OCI-LY3 (cell line): ENCODE measurements at regions not wholly inside any gene's neighbourhood (a gene's known extent, or its start where the extent isn't known, plus 50 kb on each side); places are given as distances from the start of the nearest gene placed in this dataset.

Source experiments
- H2AFZ ChIP-seq: fragments of 200-600, 300-600 bp; shearing (Covaris generic); 2 replicates; pipeline ENCODE4 v1.6.0; 2014; ENCODE audit warnings: antibody characterized with exemption, low read depth, low read length
- H3K27ac ChIP-seq: fragments of 200-600, 300-600 bp; sonication (generic); 2 replicates; pipeline ENCODE4 v1.5.1; 2014; ENCODE audit warnings: mild to moderate bottlenecking, low read length, moderate library complexity, mixed read lengths
- H3K27me3 ChIP-seq: fragments of 200-600, 300-600 bp; sonication (generic); 2 replicates; pipeline ENCODE4 v1.6.1; 2014; ENCODE audit warnings: low read depth, low read length, mixed read lengths
- H3K36me3 ChIP-seq: fragments of 200-600, 300-600 bp; sonication (generic); replicated peaks from 2 replicates; pipeline ENCODE3; 2014; ENCODE audit warnings: low read depth, low read length, mixed read lengths
- H3K4me1 ChIP-seq: fragments of 300-600, 200-600 bp; sonication (generic); 2 replicates; pipeline ENCODE4 v1.6.1; 2014; ENCODE audit warnings: low read length, mixed read lengths
- H3K4me2 ChIP-seq: fragments of 200-600, 300-600 bp; sonication (generic); 2 replicates; pipeline ENCODE4 v1.6.1; 2014; ENCODE audit warnings: low read length, mixed read lengths
- H3K4me3 ChIP-seq: fragments of 300-600, 200-600 bp; sonication (generic); 2 replicates; pipeline ENCODE4 v1.5.1; 2014; ENCODE audit warnings: antibody characterized with exemption, mild to moderate bottlenecking, low read length, moderate library complexity
- H3K79me2 ChIP-seq: fragments of 300-600, 200-600 bp; shearing (Covaris generic); 2 replicates; pipeline ENCODE4 v1.6.1; 2014; ENCODE audit warnings: mild to moderate bottlenecking, low read length, mixed read lengths
- H3K9ac ChIP-seq: fragments of 300-600, 200-600 bp; shearing (Covaris generic); 2 replicates; pipeline ENCODE4 v1.6.0; 2014; ENCODE audit warnings: mild to moderate bottlenecking, low read length, moderate library complexity
- H3K9me3 ChIP-seq: fragments of 200-600, 300-600 bp; shearing (Covaris generic); 2 replicates; pipeline ENCODE4 v1.6.1; 2014; ENCODE audit warnings: low read length, mixed read lengths; ENCODE audit not compliant: insufficient read depth
- H4K20me1 ChIP-seq: fragments of 200-600, 300-600 bp; sonication (generic); 2 replicates; pipeline ENCODE4 v1.6.1; 2016; ENCODE audit warnings: low read length, mixed read lengths; ENCODE audit not compliant: insufficient read depth
- EZH2phosphoT487 ChIP-seq: fragments of 200-600 bp; shearing (Covaris generic); IDR thresholded peaks from 2 replicates; pipeline ENCODE4 v1.6.1; 2018; ENCODE audit warnings: antibody characterized with exemption, mixed run types, low read depth
- TF ChIP-seq, protein P1 (sequence below): fragments of 200-600, 300-600 bp; sonication (generic); IDR thresholded peaks from 2 replicates; pipeline ENCODE4 v1.5.1; 2014; ENCODE audit warnings: antibody characterized with exemption, low read length, low read depth

GRCh38 chr1:166338105-166338504, 171.3 kb upstream of the FAM78B start:
- Histone ChIP-seq H4K20me1 (no peaks in the 10 kb centered on the region), H3K9ac (no peak overlapping the region), H3K27me3 (no peaks in the 10 kb centered on the region), H3K27ac (no peak overlapping the region), H3K36me3 (no peaks in the 10 kb centered on the region), H3K4me3 (no peak overlapping the region), H3K9me3 (no peaks in the 10 kb centered on the region), H2AFZ (no peak overlapping the region), H3K4me2 (no peak overlapping the region), H3K4me1 (no peaks in the 10 kb centered on the region), H3K79me2 (no peaks in the 10 kb centered on the region)
- TF ChIP-seq, protein P1, sequence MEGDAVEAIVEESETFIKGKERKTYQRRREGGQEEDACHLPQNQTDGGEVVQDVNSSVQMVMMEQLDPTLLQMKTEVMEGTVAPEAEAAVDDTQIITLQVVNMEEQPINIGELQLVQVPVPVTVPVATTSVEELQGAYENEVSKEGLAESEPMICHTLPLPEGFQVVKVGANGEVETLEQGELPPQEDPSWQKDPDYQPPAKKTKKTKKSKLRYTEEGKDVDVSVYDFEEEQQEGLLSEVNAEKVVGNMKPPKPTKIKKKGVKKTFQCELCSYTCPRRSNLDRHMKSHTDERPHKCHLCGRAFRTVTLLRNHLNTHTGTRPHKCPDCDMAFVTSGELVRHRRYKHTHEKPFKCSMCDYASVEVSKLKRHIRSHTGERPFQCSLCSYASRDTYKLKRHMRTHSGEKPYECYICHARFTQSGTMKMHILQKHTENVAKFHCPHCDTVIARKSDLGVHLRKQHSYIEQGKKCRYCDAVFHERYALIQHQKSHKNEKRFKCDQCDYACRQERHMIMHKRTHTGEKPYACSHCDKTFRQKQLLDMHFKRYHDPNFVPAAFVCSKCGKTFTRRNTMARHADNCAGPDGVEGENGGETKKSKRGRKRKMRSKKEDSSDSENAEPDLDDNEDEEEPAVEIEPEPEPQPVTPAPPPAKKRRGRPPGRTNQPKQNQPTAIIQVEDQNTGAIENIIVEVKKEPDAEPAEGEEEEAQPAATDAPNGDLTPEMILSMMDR = no peak
- TF ChIP-seq EZH2phosphoT487 = no peak

GRCh38 chr1:166340709-166341108, 173.9 kb upstream of the FAM78B start:
- no peak overlapping the region for H2AFZ ChIP-seq

DNA sequence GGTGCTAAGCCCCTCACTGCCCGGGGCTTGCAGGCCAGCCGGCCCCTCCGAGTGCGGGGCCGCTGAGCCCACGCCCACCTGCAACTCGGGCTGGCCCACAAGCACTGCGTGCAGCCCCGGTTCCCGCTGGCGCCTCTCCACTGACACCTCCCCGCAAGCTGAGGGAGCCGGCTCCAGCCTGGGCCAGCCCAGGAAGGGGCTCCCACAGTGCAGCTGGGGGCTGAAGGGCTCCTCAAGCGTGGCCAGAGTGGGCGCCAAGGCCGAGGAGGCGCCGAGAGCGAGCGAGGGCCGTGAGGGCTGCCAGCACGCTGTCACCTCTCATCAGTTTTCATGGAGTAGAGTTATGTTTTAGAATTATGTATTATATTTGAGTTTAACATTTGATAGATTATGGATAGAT, 176.5 kb upstream of the FAM78B start:
- no peaks in the 10 kb centered on the region for H3K79me2 ChIP-seq
- no peak overlapping the region for H3K4me3 ChIP-seq
- no peak overlapping the region for H3K27ac ChIP-seq
- no peak overlapping the region for H3K4me2 ChIP-seq
- no peaks in the 10 kb centered on the region for H3K4me1 ChIP-seq
- peaks cover 6% of the 10 kb centered on the region for H3K36me3 ChIP-seq
- TF ChIP-seq, protein P1 = no peak
- TF ChIP-seq EZH2phosphoT487 = no peak
- no peak overlapping the region for H2AFZ ChIP-seq
- H3K9ac ChIP-seq = no peak overlapping the region
- H4K20me1 ChIP-seq = no peaks in the 10 kb centered on the region
- peaks cover 6% of the 10 kb centered on the region for H3K9me3 ChIP-seq
- H3K27me3 ChIP-seq = no peaks in the 10 kb centered on the region

More at GRCh38 chr1:166340709-166341108, 173.9 kb upstream of the FAM78B start:
- H3K27me3 ChIP-seq = no peaks in the 10 kb centered on the region
- no peaks in the 10 kb centered on the region for H3K36me3 ChIP-seq
- no peak overlapping the region for H3K4me3 ChIP-seq
- no peak overlapping the region for H3K27ac ChIP-seq
- no peaks in the 10 kb centered on the region for H3K79me2 ChIP-seq
- no peak overlapping the region for H3K4me2 ChIP-seq
- H3K9ac ChIP-seq = no peak overlapping the region
- no peaks in the 10 kb centered on the region for H4K20me1 ChIP-seq
- no peak for TF ChIP-seq EZH2phosphoT487
- TF ChIP-seq, protein P1 = no peak
- H3K9me3 ChIP-seq = no peaks in the 10 kb centered on the region
- no peaks in the 10 kb centered on the region for H3K4me1 ChIP-seq

DNA sequence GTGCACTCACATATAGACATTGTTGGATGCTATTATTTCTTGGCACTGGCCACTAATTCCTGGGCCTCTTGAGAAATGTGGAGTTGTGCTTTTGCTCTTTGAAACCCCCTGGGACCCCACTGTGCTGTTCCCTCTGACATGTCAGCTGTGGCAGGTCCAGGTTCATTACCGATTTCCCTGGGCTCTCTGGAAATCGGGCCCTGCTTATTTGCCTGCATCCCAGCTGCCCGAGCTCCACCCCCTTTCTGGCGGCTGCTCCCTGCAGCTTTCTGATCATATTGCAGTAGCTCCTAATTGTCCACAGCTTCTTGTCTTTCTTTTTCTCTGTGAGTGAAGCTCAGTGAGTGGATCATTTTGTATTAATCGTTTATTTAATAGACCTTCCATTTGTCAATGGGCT, 183.7 kb upstream of the FAM78B start:
- H3K9ac ChIP-seq = no peak overlapping the region
- no peaks in the 10 kb centered on the region for H3K4me1 ChIP-seq
- no peaks in the 10 kb centered on the region for H3K27me3 ChIP-seq
- no peaks in the 10 kb centered on the region for H3K79me2 ChIP-seq
- peaks cover 6% of the 10 kb centered on the region for H3K9me3 ChIP-seq
- no peak overlapping the region for H2AFZ ChIP-seq
- no peak overlapping the region for H3K27ac ChIP-seq
- H3K36me3 ChIP-seq = peaks cover 6% of the 10 kb centered on the region
- H3K4me2 ChIP-seq = no peak overlapping the region
- no peaks in the 10 kb centered on the region for H4K20me1 ChIP-seq
- TF ChIP-seq, protein P1 = no peak
- no peak for TF ChIP-seq EZH2phosphoT487
- H3K4me3 ChIP-seq = no peak overlapping the region
